ENCODE measurements at regions not wholly inside any gene's neighbourhood (a gene's known extent, or its start where the extent isn't known, plus 50 kb on each side); places are given as distances from the start of the nearest gene placed in this dataset.
"Not testable (repeated sequence)": the region's sequence is repeated elsewhere in the genome, so short reads cannot be mapped to it uniquely, and the experiment has no call there.

GRCh38 chrX:9295551-9295950 is 169.3 kb upstream of the TBL1X start:
- POLR2A ChIA-PET: no interaction called here
- CTCF ChIA-PET: no interaction called here
- no peaks in the 10 kb centered on the region for H3K4me1 ChIP-seq (ENCODE audit: control insufficient read depth, insufficient read depth, low read length)

GRCh38 chrX:9298221-9298620 is 166.6 kb upstream of the TBL1X start:
- H3K9me3 ChIP-seq (ENCODE audit: control insufficient read depth, insufficient read depth, low read depth, low read length): no peaks in the 10 kb centered on the region
- no peak overlapping the region for H3K4me3 ChIP-seq (ENCODE audit: low read depth, low read length)
- no peaks in the 10 kb centered on the region for H3K4me1 ChIP-seq (ENCODE audit: control insufficient read depth, insufficient read depth, low read length)
- ChIA-PET CTCF (interaction anchor here (0.7 to 0.8 kb wide), 2 partner anchors 16 to 148 kb away, joined by 3 read pairs; no protein-coding TSS in a partner anchor), POLR2A (no interaction called here)
- H3K36me3 ChIP-seq (ENCODE audit: control insufficient read depth in 2 of 2, insufficient read depth in 1 of 2, low read length in 2 of 2): no peaks in the 10 kb centered on the region
- TF ChIP-seq ZNF449 (tag by site-specific recombination; IDR thresholded peaks at IDR 0.05): no peak
- no peak for TF ChIP-seq HIC1 (tag by site-specific recombination; IDR thresholded peaks at IDR 0.05)
- no peak for TF ChIP-seq ZNF600 (tag by site-specific recombination; IDR thresholded peaks at IDR 0.05)
- no peak for TF ChIP-seq SP7 (tag by site-specific recombination; IDR thresholded peaks at IDR 0.05)
- TF ChIP-seq WT1 (tag by site-specific recombination; IDR thresholded peaks at IDR 0.05): no peak
- no peak for TF ChIP-seq ZNF837 (tag by site-specific recombination; IDR thresholded peaks at IDR 0.05)
- no peak overlapping the region for H3K27ac ChIP-seq (ENCODE audit: extremely low read depth, low read depth, low read length)

More at GRCh38 chrX:9295551-9295950, 169.3 kb upstream of the TBL1X start:
- no peaks in the 10 kb centered on the region for H3K36me3 ChIP-seq (ENCODE audit: control insufficient read depth in 2 of 2, insufficient read depth in 1 of 2, low read length in 2 of 2)
- no peak overlapping the region for H3K27ac ChIP-seq (ENCODE audit: extremely low read depth, low read depth, low read length)
- no peaks in the 10 kb centered on the region for H3K9me3 ChIP-seq (ENCODE audit: control insufficient read depth, insufficient read depth, low read depth, low read length)
- H3K4me3 ChIP-seq (ENCODE audit: low read depth, low read length): no peak overlapping the region
- TF ChIP-seq ZNF138 (tag by site-specific recombination; IDR thresholded peaks at IDR 0.05; ENCODE audit: borderline replicate concordance): no peak
- no peak for TF ChIP-seq BCL6B (tag by site-specific recombination; IDR thresholded peaks at IDR 0.05)

- H3K9me3 ChIP-seq (ENCODE audit: control insufficient read depth, insufficient read depth, low read depth, low read length); H3K4me3 ChIP-seq (ENCODE audit: low read depth, low read length); H3K4me1 ChIP-seq (ENCODE audit: control insufficient read depth, insufficient read depth, low read length); H3K36me3 ChIP-seq (ENCODE audit: control insufficient read depth in 2 of 2, insufficient read depth in 1 of 2, low read length in 2 of 2); H3K27ac ChIP-seq (ENCODE audit: extremely low read depth, low read depth, low read length); CTCF ChIA-PET; POLR2A ChIA-PET: not testable (repeated sequence)
Observed at GRCh38 chrX:9299681-9300080, 165.2 kb upstream of the TBL1X start.

GRCh38 chrX:9301836-9302235 is 163.0 kb upstream of the TBL1X start:
- Histone ChIP-seq H3K36me3 (ENCODE audit: control insufficient read depth in 2 of 2, insufficient read depth in 1 of 2, low read length in 2 of 2) (no peaks in the 10 kb centered on the region), H3K27ac (ENCODE audit: extremely low read depth, low read depth, low read length) (no peak overlapping the region), H3K9me3 (ENCODE audit: control insufficient read depth, insufficient read depth, low read depth, low read length) (no peaks in the 10 kb centered on the region), H3K4me3 (ENCODE audit: low read depth, low read length) (no peak overlapping the region), H3K4me1 (ENCODE audit: control insufficient read depth, insufficient read depth, low read length) (no peaks in the 10 kb centered on the region)
- TF ChIP-seq TCF7L2 (IDR thresholded peaks at IDR 0.05; ENCODE audit: borderline replicate concordance, low read depth, low read length) (no peak), ZNF23 (tag by site-specific recombination; IDR thresholded peaks at IDR 0.05; ENCODE audit: borderline replicate concordance) (no peak), ZNF302 (tag by site-specific recombination; IDR thresholded peaks at IDR 0.05; ENCODE audit: low read depth) (no peak), ZNF221 (tag by site-specific recombination; IDR thresholded peaks at IDR 0.05; ENCODE audit: borderline replicate concordance) (no peak), ZNF138 (tag by site-specific recombination; IDR thresholded peaks at IDR 0.05; ENCODE audit: borderline replicate concordance) (no peak), ZNF157 (tag by site-specific recombination; IDR thresholded peaks at IDR 0.05) (no peak), ZNF48 (tag by site-specific recombination; IDR thresholded peaks at IDR 0.05) (no peak), SP2 (tag by site-specific recombination; IDR thresholded peaks at IDR 0.05) (no peak), PRDM6 (tag by site-specific recombination; IDR thresholded peaks at IDR 0.05) (no peak), BCL11B (tag by site-specific recombination; IDR thresholded peaks at IDR 0.05; ENCODE audit: low read depth) (no peak), ZNF473 (tag by site-specific recombination; IDR thresholded peaks at IDR 0.05) (no peak)
- ChIA-PET POLR2A (no interaction called here), CTCF (no interaction called here)
